GM18502 (cell line): ENCODE measurements at regions not wholly inside any gene's neighbourhood (a gene's known extent, or its start where the extent isn't known, plus 50 kb on each side); places are given as distances from the start of the nearest gene placed in this dataset.

ENCODE experiments used
- ATAC-seq: cut with Tn5 transposase; IDR thresholded peaks from one replicate; pipeline ENCODE4 v1.9.1; 2021; ENCODE audit warnings: mild to moderate bottlenecking; ENCODE audit not compliant: unreplicated experiment, poor library complexity

- no peak for ATAC-seq
These were observed 79.6 kb upstream of the LCLAT1 start for GRCh38 chr2:30367232-30368070.

- no peak for ATAC-seq
These were observed 78.8 kb upstream of the LCLAT1 start for GRCh38 chr2:30368258-30368657.

- no peak for ATAC-seq
These were observed 75.9 kb upstream of the LCLAT1 start for GRCh38 chr2:30371028-30371689.

- ATAC-seq = no peak
These were observed 75.2 kb upstream of the LCLAT1 start for GRCh38 chr2:30371772-30372373.

- ATAC-seq = no peak
These were observed 74.2 kb upstream of the LCLAT1 start for GRCh38 chr2:30372826-30373225.

GRCh38 chr2:30373881-30374302 is 73.2 kb upstream of the LCLAT1 start:
- ATAC-seq = no peak

- ATAC-seq = no peak
These were observed 72.7 kb upstream of the LCLAT1 start for GRCh38 chr2:30374380-30374779.

- ATAC-seq = no peak
These were observed 71.1 kb upstream of the LCLAT1 start for GRCh38 chr2:30375915-30376314.

- no peak for ATAC-seq
These were observed 67.6 kb upstream of the LCLAT1 start for GRCh38 chr2:30379481-30379880.

- no peak for ATAC-seq
These were observed 66.2 kb upstream of the LCLAT1 start for GRCh38 chr2:30380824-30381223.

GRCh38 chr2:30382162-30382783 is 64.8 kb upstream of the LCLAT1 start:
- no peak for ATAC-seq

- ATAC-seq = no peak
These were observed 64.1 kb upstream of the LCLAT1 start for GRCh38 chr2:30382995-30383394.

GRCh38 chr2:30385327-30385726 is 61.7 kb upstream of the LCLAT1 start:
- ATAC-seq = no peak

- no peak for ATAC-seq
These were observed 54.9 kb upstream of the LCLAT1 start for GRCh38 chr2:30392097-30392496.

GRCh38 chr2:30393510-30393909 is 53.5 kb upstream of the LCLAT1 start:
- ATAC-seq = no peak

- no peak for ATAC-seq
These were observed 53.0 kb upstream of the LCLAT1 start for GRCh38 chr2:30394096-30394495.

- ATAC-seq = no peak
These were observed 50.4 kb upstream of the LCLAT1 start for GRCh38 chr2:30396436-30397232.
